K562 (cell line): ENCODE measurements at regions not wholly inside any gene's neighbourhood (a gene's known extent, or its start where the extent isn't known, plus 50 kb on each side); places are given as distances from the start of the nearest gene placed in this dataset.

Experiments used
- ATAC-seq: fragments of 200-7000 bp; cut with Tn5 transposase; 3 replicates; pipeline ENCODE4 v1.9.1; 2020; ENCODE audit warnings: moderate library complexity
- BruUV-seq: library from RNA; stranded (reverse); fragments of 400-500 nt; replicated peaks from 2 replicates; lab custom pipeline; 2021; lab: Mats Ljungman, UMichigan
- CTCF ChIA-PET: fragments of 300-600 bp; formaldehyde crosslinking; extraction: SDS; loops from one replicate; lab custom pipeline; 2021; ENCODE audit warnings: low intra/inter-chr PET ratio; lab: Yijun Ruan, JAX
- POLR2A ChIA-PET: fragments of 300-600, 350-650 bp; sonication (Branson Sonifier 250); formaldehyde crosslinking; extraction: SDS; loops from one replicate; lab custom pipeline; 2021; ENCODE audit warnings: antibody characterized with exemption, inconsistent platforms; lab: Yijun Ruan, JAX
- DNase-seq, 4 experiments: peaks; one replicate each; pipeline versions ENCODE4 v3.0.0 to v3.0.0-alpha.2; 2011 to 2018; ENCODE audit warnings: low spot score in 3 of 4, mixed read lengths in 3 of 4; ENCODE audit errors: extremely low read depth in 1 of 4
- FAIRE-seq: peaks from 2 replicates; lab custom pipeline; 2011; peaks lifted over from hg19 to GRCh38; lab: Jason Lieb, UNC
- H2AFZ ChIP-seq: 2 replicates; pipeline ENCODE4 v1.6.0; 2011; ENCODE audit warnings: low read depth, low read length, control low read depth, inconsistent platforms
- H3K27ac ChIP-seq: fragments of 200-600 bp; 3 replicates; pipeline ENCODE4 v1.8.0; 2011; ENCODE audit warnings: low read depth, mild to moderate bottlenecking, control low read depth, inconsistent platforms, low read length, moderate library complexity, mixed read lengths; ENCODE audit errors: extremely low read depth
- H3K27me3 ChIP-seq, 2 experiments: fragments of 300-600 bp in 1 of 2; 2 replicates in 1 of 2; 3 replicates in 1 of 2; pipeline versions ENCODE4 v1.6.0 to v1.8.0; 2011; ENCODE audit warnings: inconsistent platforms in 2 of 2, low read length in 2 of 2, mild to moderate bottlenecking in 1 of 2, mixed read lengths in 1 of 2, moderate library complexity in 1 of 2; ENCODE audit not compliant: control insufficient read depth in 2 of 2, insufficient read depth in 2 of 2
- H3K36me3 ChIP-seq: fragments of 300-600 bp; 3 replicates; pipeline ENCODE4 v1.8.0; 2011; ENCODE audit warnings: mild to moderate bottlenecking, low read length, inconsistent platforms; ENCODE audit not compliant: control insufficient read depth, insufficient read depth
- H3K4me1 ChIP-seq, 2 experiments: fragments of 200-600 bp in 1 of 2; replicated peaks in 1 of 2; 2 replicates in 1 of 2; 3 replicates in 1 of 2; pipeline versions ENCODE4 v1.5.1 to v1.8.0; 2011; ENCODE audit warnings: inconsistent platforms in 2 of 2, low read length in 2 of 2, mild to moderate bottlenecking in 1 of 2, mixed read lengths in 1 of 2, moderate library complexity in 1 of 2; ENCODE audit not compliant: control insufficient read depth in 2 of 2, insufficient read depth in 2 of 2
- H3K4me2 ChIP-seq: 2 replicates; pipeline ENCODE4 v1.6.1; 2011; ENCODE audit warnings: low read length, control low read depth, inconsistent platforms, mixed read lengths; ENCODE audit not compliant: insufficient read depth
- H3K4me3 ChIP-seq: fragments of 200-600 bp; sonication (generic), shearing (Covaris generic); 2 replicates; pipeline ENCODE4 v1.5.1; 2016; ENCODE audit warnings: control low read depth, inconsistent platforms
- H3K79me2 ChIP-seq: fragments of 200-600 bp; 3 replicates; pipeline ENCODE4 v1.8.0; 2011; ENCODE audit warnings: low read length, inconsistent platforms; ENCODE audit not compliant: control insufficient read depth, insufficient read depth
- H3K9ac ChIP-seq, 2 experiments: 2 replicates each; pipeline versions ENCODE4 v1.6.0 to v1.6.1; 2011; ENCODE audit warnings: low read depth in 2 of 2, low read length in 2 of 2, control low read depth in 1 of 2, inconsistent platforms in 1 of 2, mild to moderate bottlenecking in 1 of 2, mixed read lengths in 1 of 2; ENCODE audit not compliant: insufficient read depth in 1 of 2
- H3K9me1 ChIP-seq: one replicate; pipeline ENCODE4 v1.6.0; 2011; ENCODE audit warnings: inconsistent platforms, mild to moderate bottlenecking, low read length, moderate library complexity; ENCODE audit not compliant: control insufficient read depth, insufficient read depth
- H3K9me3 ChIP-seq: replicated peaks from 2 replicates; pipeline ENCODE4 v1.5.1; 2011; ENCODE audit warnings: low read depth, low read length, inconsistent platforms; ENCODE audit not compliant: control insufficient read depth, insufficient read depth
- H4K20me1 ChIP-seq: replicated peaks from 2 replicates; pipeline ENCODE4 v1.6.1; 2011; ENCODE audit warnings: low read length, inconsistent platforms, mixed read lengths; ENCODE audit not compliant: control insufficient read depth, insufficient read depth
- DIDO1 ChIP-seq: fragments of 450-650 bp; IDR thresholded peaks from 2 replicates; pipeline ENCODE4 v1.6.1; 2016; ENCODE audit warnings: low read depth, missing biosample characterization, missing genetic modification characterization
- EGR1 ChIP-seq: fragments of 450-650 bp; conservative IDR thresholded peaks from 2 replicates; pipeline ENCODE4 v1.6.1; 2017; ENCODE audit warnings: mild to moderate bottlenecking
- ERF ChIP-seq: fragments of 450-650 bp; formaldehyde crosslinking; IDR thresholded peaks from 2 replicates; pipeline ENCODE4 v1.4.0; 2020; ENCODE audit warnings: mild to moderate bottlenecking, mixed read lengths
- HNRNPLL ChIP-seq: fragments of 200-400 bp; formaldehyde crosslinking; IDR thresholded peaks from 2 replicates; pipeline ENCODE4 v1.6.1; 2017; ENCODE audit warnings: low read length, low read depth, mild to moderate bottlenecking; ENCODE audit not compliant: poor library complexity, severe bottlenecking
- KDM2B ChIP-seq: fragments of 250-450 bp; sonication (Bioruptor Pico); IDR thresholded peaks from 2 replicates; pipeline ENCODE4 v1.8.0; 2021; ENCODE audit warnings: mild to moderate bottlenecking, moderate library complexity
- YY1 ChIP-seq, 3 experiments: IDR thresholded peaks; 2 replicates each; pipeline ENCODE4 v1.6.1; 2011; ENCODE audit warnings: low read length in 2 of 3, mild to moderate bottlenecking in 2 of 3, moderate library complexity in 2 of 3, borderline replicate concordance in 1 of 3, control low read depth in 1 of 3, low read depth in 1 of 3; ENCODE audit not compliant: insufficient read depth in 3 of 3, insufficient replicate concordance in 2 of 3, control insufficient read depth in 1 of 3, insufficient read length in 1 of 3; ENCODE audit errors: extremely low read depth in 1 of 3
- ZNF12 ChIP-seq: sonication (generic); formaldehyde crosslinking; IDR thresholded peaks from 2 replicates; pipeline ENCODE4 v1.4.0; 2020; ENCODE audit warnings: mild to moderate bottlenecking, missing genetic modification reagents
- ZNF324 ChIP-seq: fragments of 250-450 bp; sonication (Bioruptor Pico); IDR thresholded peaks from 2 replicates; pipeline ENCODE4 v1.4.0; 2020; ENCODE audit warnings: mild to moderate bottlenecking
- ZNF512 ChIP-seq: IDR thresholded peaks from 2 replicates; pipeline ENCODE4 v1.6.1; 2016; ENCODE audit warnings: missing genetic modification characterization, missing compliant biosample characterization
- WGBS: fragments of 100-300 bp; shearing (Covaris generic); methylation state at CpG from one replicate; pipeline ENCODE4 v1.1.6; 2016; ENCODE audit warnings: low coverage, mixed read lengths; ENCODE audit not compliant: insufficient coverage; ENCODE audit errors: missing lambda C conversion rate; 5-methylcytosine and 5-hydroxymethylcytosine counted together
- in situ Hi-C: fragments of 300-500 bp; cut with MboI; formaldehyde crosslinking; loops from 4 replicates; pipeline ENCODE4 v1.15.0; 2018; ENCODE audit warnings: inconsistent platforms, mixed read lengths
- intact Hi-C: fragments of 100-400 bp; cut with micrococcal nuclease; formaldehyde crosslinking; loops from 2 replicates; pipeline ENCODE4 v1.14.2; 2022
- TF ChIP-seq, protein P1 (sequence below): sonication (generic); formaldehyde crosslinking; IDR thresholded peaks from 2 replicates; pipeline ENCODE4 v1.8.1; 2023; ENCODE audit warnings: mild to moderate bottlenecking, missing genetic modification reagents

DNA sequence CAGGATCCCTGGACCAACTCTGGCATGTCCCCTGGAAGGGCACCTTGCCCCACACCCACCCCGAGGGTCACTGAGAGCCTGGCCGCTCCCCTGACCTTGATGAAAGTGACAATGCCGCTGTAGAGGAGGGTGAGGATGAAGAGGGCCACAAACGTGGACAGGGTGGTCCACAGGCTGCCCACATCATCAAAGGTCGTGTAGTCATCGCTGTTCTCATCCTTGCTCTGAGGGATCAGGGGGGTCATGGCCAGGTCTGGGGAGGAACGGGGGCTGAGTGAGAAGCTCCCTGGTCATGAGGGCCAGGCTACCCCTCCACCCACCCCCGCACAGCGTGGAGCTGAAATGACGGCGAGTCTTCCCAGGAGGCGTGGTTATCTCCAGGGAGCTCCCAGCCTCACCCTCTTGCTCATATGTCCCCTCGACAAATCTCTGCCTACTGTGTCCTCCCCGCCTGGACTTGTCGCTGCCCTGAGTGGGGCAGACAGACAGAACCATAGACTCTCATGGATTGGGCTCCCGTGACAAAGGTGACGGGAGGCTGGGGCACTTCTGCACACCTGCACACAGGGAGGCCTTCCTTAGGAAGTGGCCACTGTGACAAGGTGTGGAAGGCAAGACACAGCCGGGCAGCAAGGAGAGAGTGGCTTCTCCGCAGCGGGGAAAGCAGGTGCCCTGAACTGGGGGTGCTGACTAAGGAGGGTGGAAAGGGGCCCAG, 311.1 kb downstream of the TMEM121 start:
- WGBS = under 1% methylated on average over 20 of the region's 20 CpGs
- ChIA-PET CTCF (no interaction called here), POLR2A (no interaction called here)
- Histone ChIP-seq H3K4me3 (no peak overlapping the region), H4K20me1 (no peaks in the 10 kb centered on the region), H3K4me2 (no peak overlapping the region), H3K79me2 (no peaks in the 10 kb centered on the region), H3K9ac (no peak overlapping the region), H3K9me1 (no peaks in the 10 kb centered on the region), H3K36me3 (no peaks in the 10 kb centered on the region), H3K9me3 (no peaks in the 10 kb centered on the region), H3K4me1 (no peaks in the 10 kb centered on the region), H3K27me3 (no peaks in the 10 kb centered on the region), H3K27ac (no peak overlapping the region), H2AFZ (no peak overlapping the region)
- intact Hi-C loops = no loop called here
- DNase-seq (no peak), FAIRE-seq (no peak), ATAC-seq (no peak)
- in situ Hi-C loops = no loop called here
- no peak for TF ChIP-seq KDM2B
- TF ChIP-seq ZNF324 (CRISPR knock-in tag) = no peak
- TF ChIP-seq HNRNPLL = no peak
- 0 out of 2 replicates have a peak, but pooled peaks have one; percentile 10 for TF ChIP-seq EGR1
- no TSS peak for BruUV-seq

- BruUV-seq = no TSS peak
- DNase-seq (no peak), ATAC-seq (no peak), FAIRE-seq (no peak)
- H2AFZ ChIP-seq = no peak overlapping the region
- no peaks in the 10 kb centered on the region for H4K20me1 ChIP-seq
- H3K4me2 ChIP-seq = no peak overlapping the region
- CTCF ChIA-PET = no interaction called here
- intact Hi-C loops = no loop called here
- no peaks in the 10 kb centered on the region for H3K79me2 ChIP-seq
- no peaks in the 10 kb centered on the region for H3K36me3 ChIP-seq
- no peaks in the 10 kb centered on the region for H3K9me1 ChIP-seq
- no peaks in the 10 kb centered on the region for H3K4me1 ChIP-seq
- H3K4me3 ChIP-seq = no peak overlapping the region
- no peaks in the 10 kb centered on the region for H3K9me3 ChIP-seq
- 2% methylated on average over 6 of the region's 11 CpGs for WGBS
- POLR2A ChIA-PET = no interaction called here
- in situ Hi-C loops = no loop called here
- no peaks in the 10 kb centered on the region for H3K27me3 ChIP-seq
- no peak overlapping the region for H3K27ac ChIP-seq
- no peak overlapping the region for H3K9ac ChIP-seq
- TF ChIP-seq ZNF12 = no peak
- no peak for TF ChIP-seq ERF (CRISPR knock-in tag)
- TF ChIP-seq, protein P1, sequence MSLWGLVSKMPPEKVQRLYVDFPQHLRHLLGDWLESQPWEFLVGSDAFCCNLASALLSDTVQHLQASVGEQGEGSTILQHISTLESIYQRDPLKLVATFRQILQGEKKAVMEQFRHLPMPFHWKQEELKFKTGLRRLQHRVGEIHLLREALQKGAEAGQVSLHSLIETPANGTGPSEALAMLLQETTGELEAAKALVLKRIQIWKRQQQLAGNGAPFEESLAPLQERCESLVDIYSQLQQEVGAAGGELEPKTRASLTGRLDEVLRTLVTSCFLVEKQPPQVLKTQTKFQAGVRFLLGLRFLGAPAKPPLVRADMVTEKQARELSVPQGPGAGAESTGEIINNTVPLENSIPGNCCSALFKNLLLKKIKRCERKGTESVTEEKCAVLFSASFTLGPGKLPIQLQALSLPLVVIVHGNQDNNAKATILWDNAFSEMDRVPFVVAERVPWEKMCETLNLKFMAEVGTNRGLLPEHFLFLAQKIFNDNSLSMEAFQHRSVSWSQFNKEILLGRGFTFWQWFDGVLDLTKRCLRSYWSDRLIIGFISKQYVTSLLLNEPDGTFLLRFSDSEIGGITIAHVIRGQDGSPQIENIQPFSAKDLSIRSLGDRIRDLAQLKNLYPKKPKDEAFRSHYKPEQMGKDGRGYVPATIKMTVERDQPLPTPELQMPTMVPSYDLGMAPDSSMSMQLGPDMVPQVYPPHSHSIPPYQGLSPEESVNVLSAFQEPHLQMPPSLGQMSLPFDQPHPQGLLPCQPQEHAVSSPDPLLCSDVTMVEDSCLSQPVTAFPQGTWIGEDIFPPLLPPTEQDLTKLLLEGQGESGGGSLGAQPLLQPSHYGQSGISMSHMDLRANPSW = no peak
- TF ChIP-seq ZNF512 = no peak
- no peak for TF ChIP-seq DIDO1
- TF ChIP-seq YY1 (IDR thresholded peaks at IDR 0.05; ENCODE audit: borderline replicate concordance in 1 of 3, control insufficient read depth in 1 of 3, extremely low read depth in 1 of 3, insufficient read depth in 3 of 3, insufficient read length in 1 of 3, insufficient replicate concordance in 2 of 3, low read depth in 1 of 3, low read length in 2 of 3) = no peak
These were observed 311.7 kb downstream of the TMEM121 start for GRCh38 chr14:105838107-105838506.
